CD4-positive, alpha-beta T cell (primary cell): ENCODE measurements at regions not wholly inside any gene's neighbourhood (a gene's known extent, or its start where the extent isn't known, plus 50 kb on each side); places are given as distances from the start of the nearest gene placed in this dataset.

ENCODE experiments used
- ATAC-seq: fragments of 200-7000 bp; cut with Tn5 transposase; one replicate; pipeline ENCODE4 v1.10.0; 2022; ENCODE audit warnings: mild to moderate bottlenecking; ENCODE audit not compliant: poor library complexity
- CTCF ChIA-PET: fragments of 350-600 bp; sonication (Branson Sonifier 250); formaldehyde crosslinking; loops from one replicate; lab custom pipeline; 2021; ENCODE audit warnings: antibody characterized with exemption, inconsistent platforms; lab: Charles Lee
- POLR2A ChIA-PET: fragments of 350-600 bp; sonication (Branson Sonifier 250); formaldehyde crosslinking; loops from one replicate; lab custom pipeline; 2021; ENCODE audit warnings: antibody characterized with exemption, inconsistent platforms; lab: Charles Lee
- DNase-seq, 14 experiments: peaks; one replicate each; pipeline ENCODE4 v3.0.0-alpha.2; 2013 to 2020; ENCODE audit warnings: mixed read lengths in 2 of 14
- H3K27ac ChIP-seq, 2 donors: one replicate each; pipeline versions ENCODE4 v1.5.1 to v1.7.0; 2013; ENCODE audit warnings: low read length in 2 of 2, low read depth in 1 of 2, mild to moderate bottlenecking in 1 of 2
- H3K27me3 ChIP-seq, 2 experiments: 1 replicate in 1 of 2; 2 replicates in 1 of 2; pipeline versions ENCODE4 v1.6.1 to v1.7.0; 2013; ENCODE audit warnings: low read length in 2 of 2, control low read depth in 1 of 2, mild to moderate bottlenecking in 1 of 2, moderate library complexity in 1 of 2; ENCODE audit not compliant: insufficient read depth in 2 of 2, control insufficient read depth in 1 of 2
- H3K36me3 ChIP-seq: one replicate; pipeline ENCODE4 v1.6.1; 2013; ENCODE audit warnings: low read length, control low read depth; ENCODE audit not compliant: insufficient read depth
- H3K4me1 ChIP-seq: one replicate; pipeline ENCODE4 v1.6.1; 2013; ENCODE audit warnings: low read length, control low read depth; ENCODE audit not compliant: insufficient read depth
- H3K4me3 ChIP-seq: one replicate; pipeline ENCODE4 v1.5.1; 2013; ENCODE audit warnings: mild to moderate bottlenecking, low read length, moderate library complexity
- H3K9me3 ChIP-seq, 2 experiments: 1 replicate in 1 of 2; 2 replicates in 1 of 2; pipeline versions ENCODE4 v1.6.1 to v1.7.0; 2013; ENCODE audit warnings: low read length in 2 of 2, mild to moderate bottlenecking in 2 of 2, control low read depth in 1 of 2, moderate library complexity in 1 of 2; ENCODE audit not compliant: control insufficient read depth in 1 of 2, insufficient read depth in 1 of 2
- H3K27ac Mint-ChIP-seq: one replicate; pipeline ENCODE4 v1.8.0; 2020; ENCODE audit warnings: mixed read lengths
- H3K27me3 Mint-ChIP-seq: one replicate; pipeline ENCODE4 v1.8.0; 2021; ENCODE audit warnings: mixed read lengths
- H3K36me3 Mint-ChIP-seq: one replicate; pipeline ENCODE4 v1.8.0; 2021; ENCODE audit warnings: low read depth, mixed read lengths
- H3K4me1 Mint-ChIP-seq: one replicate; pipeline ENCODE4 v1.8.0; 2021; ENCODE audit warnings: low read depth, mixed read lengths
- H3K4me3 Mint-ChIP-seq: one replicate; pipeline ENCODE4 v1.8.0; 2020; ENCODE audit warnings: mild to moderate bottlenecking, mixed read lengths
- H3K9me3 Mint-ChIP-seq: one replicate; pipeline ENCODE4 v1.8.0; 2020; ENCODE audit warnings: mixed read lengths
- intact Hi-C, 2 experiments: fragments of 100-400 bp; cut with DNase I in 1 of 2; cut with micrococcal nuclease in 1 of 2; formaldehyde crosslinking; loops; one replicate each; pipeline versions ENCODE4 v1.15.1 to v1.9.0; 2023 to 2025; cut with DNase I, micrococcal nuclease
- TF ChIP-seq, protein P1 (sequence below): fragments of 200-600 bp; IDR thresholded peaks from one replicate; pipeline ENCODE4 v1.8.0; 2022; ENCODE audit warnings: antibody characterized with exemption, mild to moderate bottlenecking

- POLR2A ChIA-PET: no interaction called here
- H3K27me3 Mint-ChIP-seq: peaks cover 6% of the 10 kb centered on the region
- TF ChIP-seq, protein P1, sequence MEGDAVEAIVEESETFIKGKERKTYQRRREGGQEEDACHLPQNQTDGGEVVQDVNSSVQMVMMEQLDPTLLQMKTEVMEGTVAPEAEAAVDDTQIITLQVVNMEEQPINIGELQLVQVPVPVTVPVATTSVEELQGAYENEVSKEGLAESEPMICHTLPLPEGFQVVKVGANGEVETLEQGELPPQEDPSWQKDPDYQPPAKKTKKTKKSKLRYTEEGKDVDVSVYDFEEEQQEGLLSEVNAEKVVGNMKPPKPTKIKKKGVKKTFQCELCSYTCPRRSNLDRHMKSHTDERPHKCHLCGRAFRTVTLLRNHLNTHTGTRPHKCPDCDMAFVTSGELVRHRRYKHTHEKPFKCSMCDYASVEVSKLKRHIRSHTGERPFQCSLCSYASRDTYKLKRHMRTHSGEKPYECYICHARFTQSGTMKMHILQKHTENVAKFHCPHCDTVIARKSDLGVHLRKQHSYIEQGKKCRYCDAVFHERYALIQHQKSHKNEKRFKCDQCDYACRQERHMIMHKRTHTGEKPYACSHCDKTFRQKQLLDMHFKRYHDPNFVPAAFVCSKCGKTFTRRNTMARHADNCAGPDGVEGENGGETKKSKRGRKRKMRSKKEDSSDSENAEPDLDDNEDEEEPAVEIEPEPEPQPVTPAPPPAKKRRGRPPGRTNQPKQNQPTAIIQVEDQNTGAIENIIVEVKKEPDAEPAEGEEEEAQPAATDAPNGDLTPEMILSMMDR: no peak
- ATAC-seq: no peak
- Histone ChIP-seq H3K36me3 (no peaks in the 10 kb centered on the region), H3K27me3 (peaks cover 0 to 4% of the 10 kb centered on the region in 2 experiments), H3K9me3 (no peaks in the 10 kb centered on the region), H3K27ac (no peak overlapping the region), H3K4me3 (no peak overlapping the region), H3K4me1 (no peaks in the 10 kb centered on the region)
- CTCF ChIA-PET: no interaction called here
- intact Hi-C loops: no loop called here
- H3K4me1 Mint-ChIP-seq: peaks cover 15% of the 10 kb centered on the region
- DNase-seq: no peak
- no peaks in the 10 kb centered on the region for H3K36me3 Mint-ChIP-seq
- H3K27ac Mint-ChIP-seq: no peak overlapping the region
- H3K9me3 Mint-ChIP-seq: no peaks in the 10 kb centered on the region
- H3K4me3 Mint-ChIP-seq: no peak overlapping the region
These were observed 74.6 kb upstream of the IPO9 start for GRCh38 chr1:201754353-201754752.

DNA sequence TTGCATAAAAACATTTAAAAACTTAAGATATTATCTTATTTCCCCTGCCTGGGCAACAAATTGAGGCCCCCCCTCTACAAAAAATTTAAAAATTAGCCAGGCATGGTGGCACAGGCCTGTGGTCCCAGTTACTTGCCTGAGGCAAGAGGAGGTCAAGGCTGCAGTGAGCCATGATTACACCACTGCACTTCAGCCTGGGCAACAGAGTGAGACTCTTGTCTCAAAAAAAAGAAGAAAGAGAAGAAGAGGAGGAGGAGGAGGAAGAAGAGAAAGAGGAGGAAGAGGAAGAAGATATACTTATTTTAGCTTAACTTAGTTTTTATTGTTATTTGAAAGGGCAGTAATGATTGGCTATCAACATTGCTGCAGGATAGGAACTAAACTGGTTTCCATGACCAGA lies 73.8 kb upstream of the IPO9 start:
- POLR2A ChIA-PET: no interaction called here

GRCh38 chr1:201756406-201756805 lies 72.6 kb upstream of the IPO9 start:
- Histone ChIP-seq H3K4me3 (no peak overlapping the region), H3K27ac (no peak overlapping the region), H3K27me3 (peaks cover 0 to 4% of the 10 kb centered on the region in 2 experiments), H3K36me3 (no peaks in the 10 kb centered on the region), H3K4me1 (no peaks in the 10 kb centered on the region), H3K9me3 (no peaks in the 10 kb centered on the region)
- intact Hi-C loops: no loop called here
- Mint-ChIP-seq H3K4me1 (peaks cover 1% of the 10 kb centered on the region), H3K27me3 (peaks cover 6% of the 10 kb centered on the region), H3K27ac (no peak overlapping the region), H3K36me3 (no peaks in the 10 kb centered on the region), H3K4me3 (no peak overlapping the region), H3K9me3 (no peaks in the 10 kb centered on the region)
- ATAC-seq: no peak
- DNase-seq: no peak
- TF ChIP-seq, protein P1: no peak
- ChIA-PET POLR2A (no interaction called here), CTCF (no interaction called here)

More for the DNA sequence above, 73.8 kb upstream of the IPO9 start:
- ATAC-seq (no peak), DNase-seq (no peak)
- CTCF ChIA-PET: no interaction called here
- H3K27ac Mint-ChIP-seq: no peak overlapping the region
- H3K27ac ChIP-seq: no peak overlapping the region
- no peaks in the 10 kb centered on the region for H3K36me3 Mint-ChIP-seq
- H3K4me1 Mint-ChIP-seq: peaks cover 11% of the 10 kb centered on the region
- H3K4me3 Mint-ChIP-seq: no peak overlapping the region
- no peaks in the 10 kb centered on the region for H3K36me3 ChIP-seq
- H3K4me3 ChIP-seq: no peak overlapping the region
- H3K9me3 Mint-ChIP-seq: no peaks in the 10 kb centered on the region
- TF ChIP-seq, protein P1: no peak
- peaks cover 6% of the 10 kb centered on the region for H3K27me3 Mint-ChIP-seq
- H3K27me3 ChIP-seq: peaks cover 0 to 4% of the 10 kb centered on the region in 2 experiments
- no peaks in the 10 kb centered on the region for H3K4me1 ChIP-seq
- intact Hi-C loops: no loop called here
- H3K9me3 ChIP-seq: no peaks in the 10 kb centered on the region
